HCT116 (cell line): ENCODE measurements at regions not wholly inside any gene's neighbourhood (a gene's known extent, or its start where the extent isn't known, plus 50 kb on each side); places are given as distances from the start of the nearest gene placed in this dataset.

Experiments used
- ATAC-seq: fragments of 200-7000 bp; cut with Tn5 transposase; 2 replicates; pipeline ENCODE4 v1.9.1; 2020; ENCODE audit warnings: mild to moderate bottlenecking, moderate library complexity
- BruUV-seq: library from RNA; stranded (reverse); fragments of 400-500 nt; replicated peaks from 2 replicates; lab custom pipeline; 2021; lab: Mats Ljungman, UMichigan
- CTCF ChIA-PET: fragments of 300-600 bp; sonication (Branson Sonifier 250); formaldehyde crosslinking; loops from one replicate; lab custom pipeline; 2021; ENCODE audit warnings: antibody characterized with exemption; lab: Charles Lee
- POLR2A ChIA-PET: fragments of 300-600, 350-600 bp; sonication (Branson Sonifier 250); formaldehyde crosslinking; loops from one replicate; lab custom pipeline; 2021; ENCODE audit warnings: antibody characterized with exemption; lab: Charles Lee
- RAD21 ChIA-PET, 2 experiments: fragments of 300-600 bp; sonication (Branson Sonifier 250); formaldehyde crosslinking; loops; one replicate each; lab custom pipeline; 2023; ENCODE audit warnings: low total read pairs in 2 of 2; ENCODE audit not compliant: uncharacterized antibody in 2 of 2, unreplicated experiment in 2 of 2, low non-redundant PET in 1 of 2; lab: Charles Lee
- DNase-seq: peaks from one replicate; pipeline ENCODE4 v3.0.0-alpha.2; 2010; ENCODE audit warnings: low read depth, low spot score
- H2AFZ ChIP-seq: fragments of 200-600 bp; shearing (Covaris generic), sonication (generic); 2 replicates; pipeline ENCODE4 v1.6.1; 2017; ENCODE audit warnings: low read depth, mixed run types, mixed read lengths, antibody characterized with exemption, low read length; ENCODE audit not compliant: poor library complexity, severe bottlenecking
- H3K27ac ChIP-seq: 2 replicates; pipeline ENCODE4 v1.5.1; 2012; ENCODE audit warnings: low read depth, low read length
- H3K27me3 ChIP-seq: fragments of 200-600 bp; sonication (generic); 2 replicates; pipeline ENCODE4 v1.6.1; 2016; ENCODE audit warnings: mixed run types, low read length, mixed read lengths; ENCODE audit not compliant: insufficient read depth
- H3K36me3 ChIP-seq, 2 experiments: fragments of 200-500 bp in 1 of 2; fragments of 200-600 bp in 1 of 2; sonication (Bioruptor generic) in 1 of 2; sonication (generic) in 1 of 2; 2 replicates each; pipeline versions ENCODE4 v1.5.1 to v1.6.1; 2014 to 2016; ENCODE audit warnings: low read length in 2 of 2, inconsistent platforms in 1 of 2, mixed read lengths in 1 of 2, mixed run types in 1 of 2; ENCODE audit not compliant: insufficient read depth in 2 of 2, control insufficient read depth in 1 of 2
- H3K4me1 ChIP-seq, 2 experiments: fragments of 200-600 bp in 1 of 2; sonication (generic) in 1 of 2; 2 replicates each; pipeline versions ENCODE4 v1.5.1 to v1.6.1; 2012 to 2017; ENCODE audit warnings: low read length in 2 of 2, inconsistent platforms in 1 of 2, mild to moderate bottlenecking in 1 of 2, mixed read lengths in 1 of 2, mixed run types in 1 of 2, moderate library complexity in 1 of 2; ENCODE audit not compliant: insufficient read depth in 2 of 2, control insufficient read depth in 1 of 2
- H3K4me2 ChIP-seq: fragments of 200-600 bp; sonication (generic); 2 replicates; pipeline ENCODE4 v1.6.1; 2017; ENCODE audit warnings: mixed run types, low read length, mixed read lengths
- H3K4me3 ChIP-seq, 2 experiments: fragments of 200-600 bp in 1 of 2; sonication (generic) in 1 of 2; replicated peaks in 1 of 2; 2 replicates each; pipeline ENCODE4 v1.5.1; 2011 to 2016; ENCODE audit warnings: low read length in 2 of 2, control low read depth in 1 of 2, low read depth in 1 of 2, mild to moderate bottlenecking in 1 of 2, mixed read lengths in 1 of 2, mixed run types in 1 of 2
- H3K79me2 ChIP-seq: fragments of 200-600 bp; sonication (generic); 2 replicates; pipeline ENCODE4 v1.6.1; 2017; ENCODE audit warnings: mild to moderate bottlenecking, mixed run types, low read length, moderate library complexity, mixed read lengths; ENCODE audit not compliant: insufficient read depth
- H3K9ac ChIP-seq: fragments of 200-600 bp; sonication (generic); 2 replicates; pipeline ENCODE4 v1.6.1; 2016; ENCODE audit warnings: low read length, mixed read lengths
- H3K9me2 ChIP-seq: fragments of 200-600 bp; sonication (generic), shearing (Covaris generic); 2 replicates; pipeline ENCODE4 v1.6.1; 2017; ENCODE audit warnings: mixed run types, mild to moderate bottlenecking, moderate library complexity; ENCODE audit not compliant: insufficient read depth
- H3K9me3 ChIP-seq, 2 experiments: fragments of 200-500 bp in 1 of 2; fragments of 200-600 bp in 1 of 2; sonication (Bioruptor generic) in 1 of 2; sonication (generic) in 1 of 2; 2 replicates each; pipeline ENCODE4 v1.6.1; 2014 to 2017; ENCODE audit warnings: low read length in 2 of 2, mixed read lengths in 2 of 2, inconsistent platforms in 1 of 2, low read depth in 1 of 2, mild to moderate bottlenecking in 1 of 2, mixed run types in 1 of 2, moderate library complexity in 1 of 2; ENCODE audit not compliant: control insufficient read depth in 1 of 2, insufficient read depth in 1 of 2
- H4K20me1 ChIP-seq: fragments of 200-600 bp; sonication (generic), shearing (Covaris generic); 2 replicates; pipeline ENCODE4 v1.6.1; 2017; ENCODE audit warnings: mixed run types, mild to moderate bottlenecking, moderate library complexity; ENCODE audit not compliant: insufficient read depth
- CTCF ChIP-seq, 3 experiments: fragments of 200-600 bp in 1 of 3; sonication (generic) in 1 of 3; IDR thresholded peaks in 2 of 3; conservative IDR thresholded peaks in 1 of 3; 2 replicates each; pipeline ENCODE4 v1.5.1; 2012 to 2017; ENCODE audit warnings: low read depth in 2 of 3, low read length in 2 of 3, antibody characterized with exemption in 1 of 3, borderline replicate concordance in 1 of 3, control low read depth in 1 of 3, mild to moderate bottlenecking in 1 of 3, mixed read lengths in 1 of 3, mixed run types in 1 of 3, moderate library complexity in 1 of 3; ENCODE audit not compliant: insufficient read depth in 1 of 3
- EGR1 ChIP-seq: IDR thresholded peaks from 2 replicates; pipeline ENCODE4 v1.6.1; 2012; ENCODE audit warnings: low read depth
- EZH2 ChIP-seq: fragments of 200-600 bp; sonication (generic); IDR thresholded peaks from 2 replicates; pipeline ENCODE4 v1.6.1; 2017; ENCODE audit warnings: antibody characterized with exemption, mixed run types
- EZH2phosphoT487 ChIP-seq: fragments of 200-600 bp; IDR thresholded peaks from 2 replicates; pipeline ENCODE4 v1.6.1; 2018; ENCODE audit warnings: antibody characterized with exemption, borderline replicate concordance
- MAX ChIP-seq: IDR thresholded peaks from 2 replicates; pipeline ENCODE4 v1.6.1; 2012
- POLR2AphosphoS5 ChIP-seq: IDR thresholded peaks from 2 replicates; pipeline ENCODE4 v1.6.1; 2011; ENCODE audit warnings: mild to moderate bottlenecking, low read depth, low read length, moderate library complexity
- RAD21 ChIP-seq: IDR thresholded peaks from 2 replicates; pipeline ENCODE4 v1.6.1; 2012; ENCODE audit warnings: low read depth, mild to moderate bottlenecking
- REST ChIP-seq: IDR thresholded peaks from 2 replicates; pipeline ENCODE4 v1.6.1; 2012; ENCODE audit warnings: low read depth
- SRF ChIP-seq: IDR thresholded peaks from 2 replicates; pipeline ENCODE4 v1.6.1; 2012; ENCODE audit warnings: low read depth
- TCF7L2 ChIP-seq: IDR thresholded peaks from 2 replicates; pipeline ENCODE4 v1.7.0; 2011; ENCODE audit warnings: borderline replicate concordance, inconsistent platforms; ENCODE audit not compliant: insufficient read depth, insufficient read length; ENCODE audit errors: extremely low read depth
- YY1 ChIP-seq: IDR thresholded peaks from 2 replicates; pipeline ENCODE4 v1.6.1; 2011; ENCODE audit warnings: low read length, low read depth, moderate library complexity, mild to moderate bottlenecking; ENCODE audit not compliant: insufficient replicate concordance; ENCODE audit errors: extremely low read depth
- ZBTB33 ChIP-seq: IDR thresholded peaks from 2 replicates; pipeline ENCODE4 v1.6.1; 2011; ENCODE audit warnings: mild to moderate bottlenecking, low read length, moderate library complexity; ENCODE audit not compliant: insufficient replicate concordance; ENCODE audit errors: extremely low read depth
- ZFX ChIP-seq: fragments of 450-650 bp; IDR thresholded peaks from 2 replicates; pipeline ENCODE4 v1.6.1; 2017
- ZNF274 ChIP-seq: fragments of 200-500 bp; sonication (Bioruptor generic); IDR thresholded peaks from 2 replicates; pipeline ENCODE4 v1.6.1; 2014; ENCODE audit warnings: mild to moderate bottlenecking, low read depth, low read length, inconsistent platforms
- intact Hi-C: fragments of 100-400 bp; cut with micrococcal nuclease; formaldehyde crosslinking; loops from 2 replicates; pipeline ENCODE4 v1.10.0; 2022

GRCh38 chr16:61277849-61278248 is 758.4 kb downstream of the CDH8 start:
- TF ChIP-seq POLR2AphosphoS5, result no peak
- no peak for TF ChIP-seq REST
- TF ChIP-seq RAD21, result no peak
- TF ChIP-seq EZH2, result no peak
- no peak for TF ChIP-seq YY1
- TF ChIP-seq EGR1, result no peak
- no peak for TF ChIP-seq TCF7L2
- no peak for TF ChIP-seq MAX
- TF ChIP-seq EZH2phosphoT487, result no peak
- no peak for TF ChIP-seq ZBTB33
- no peak for TF ChIP-seq ZNF274
- no peak for TF ChIP-seq ZFX
- no peak for TF ChIP-seq CTCF (IDR thresholded peaks at IDR 0.05 in 2 of 3, conservative IDR thresholded peaks at IDR 0.05 in 1 of 3; ENCODE audit: borderline replicate concordance in 1 of 3, insufficient read depth in 1 of 3, low read depth in 2 of 3, low read length in 2 of 3)
- TF ChIP-seq SRF, result no peak
- TF ChIP-seq, all 23 proteins: peak for 0
- CTCF ChIA-PET, result no interaction called here
- H3K4me3 ChIP-seq, result no peak overlapping the region
- no peaks in the 10 kb centered on the region for H3K27me3 ChIP-seq
- peaks cover 7 to 22% of the 10 kb centered on the region in 2 experiments; a peak in 2 of 4 replicates for H3K9me3 ChIP-seq
- H3K9ac ChIP-seq, result no peak overlapping the region
- RAD21 ChIA-PET, result no interaction called here
- H4K20me1 ChIP-seq, result no peaks in the 10 kb centered on the region
- DNase-seq (no peak), ATAC-seq (no peak)
- no peak overlapping the region for H3K27ac ChIP-seq
- H3K9me2 ChIP-seq, result no peaks in the 10 kb centered on the region
- intact Hi-C loops, result loop anchor here (10.0 kb wide), 1 partner anchor 57 kb away; no protein-coding TSS in a partner anchor
- no peak overlapping the region for H2AFZ ChIP-seq
- H3K36me3 ChIP-seq, result no peaks in the 10 kb centered on the region
- BruUV-seq, result no TSS peak
- H3K79me2 ChIP-seq, result no peaks in the 10 kb centered on the region
- H3K4me1 ChIP-seq, result no peaks in the 10 kb centered on the region
- POLR2A ChIA-PET, result no interaction called here
- H3K4me2 ChIP-seq, result no peak overlapping the region
